ENCODE measurements at regions not wholly inside any gene's neighbourhood (a gene's known extent, or its start where the extent isn't known, plus 50 kb on each side); places are given as distances from the start of the nearest gene placed in this dataset.

DNA sequence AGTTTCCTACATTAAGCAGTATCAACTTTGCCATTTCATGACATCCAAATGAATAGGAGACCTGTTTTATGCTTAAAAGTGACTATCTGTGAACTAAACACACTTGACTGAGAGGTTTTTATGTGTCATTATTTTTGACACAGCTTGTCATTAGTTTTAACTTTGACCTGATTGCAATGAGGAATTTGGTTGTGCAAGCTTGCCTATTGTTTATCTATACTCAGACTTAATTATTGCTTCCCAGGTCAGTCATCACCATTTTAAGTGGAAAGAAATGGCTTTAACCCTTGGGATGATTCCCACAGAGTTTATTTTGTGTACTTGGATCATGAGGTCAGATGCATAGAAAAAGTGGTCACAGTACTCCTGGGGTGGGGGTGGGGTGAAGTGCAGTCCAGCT is 171.0 kb upstream of the PRICKLE1 start:
- no peak for TF ChIP-seq CTCF (IDR thresholded peaks at IDR 0.05)
- TF ChIP-seq POLR2A (IDR thresholded peaks at IDR 0.05): no peak
- Histone ChIP-seq H3K27me3 (no peaks in the 10 kb centered on the region), H3K27ac (no peak overlapping the region), H3K4me3 (no peak overlapping the region), H3K9me3 (no peaks in the 10 kb centered on the region), H3K36me3 (no peaks in the 10 kb centered on the region), H3K4me1 (no peaks in the 10 kb centered on the region)
- DNase-seq: no peak

GRCh38 chr12:42759622-42760273 is 170.2 kb upstream of the PRICKLE1 start:
- TF ChIP-seq CTCF (IDR thresholded peaks at IDR 0.05) (no peak), POLR2A (IDR thresholded peaks at IDR 0.05) (no peak)
- no peaks in the 10 kb centered on the region for H3K36me3 ChIP-seq
- H3K4me3 ChIP-seq: no peak overlapping the region
- no peak overlapping the region for H3K27ac ChIP-seq
- H3K9me3 ChIP-seq: no peaks in the 10 kb centered on the region
- H3K4me1 ChIP-seq: no peaks in the 10 kb centered on the region
- DNase-seq: peak in 1 of 3 donors; percentile 61
- H3K27me3 ChIP-seq: no peaks in the 10 kb centered on the region

DNA sequence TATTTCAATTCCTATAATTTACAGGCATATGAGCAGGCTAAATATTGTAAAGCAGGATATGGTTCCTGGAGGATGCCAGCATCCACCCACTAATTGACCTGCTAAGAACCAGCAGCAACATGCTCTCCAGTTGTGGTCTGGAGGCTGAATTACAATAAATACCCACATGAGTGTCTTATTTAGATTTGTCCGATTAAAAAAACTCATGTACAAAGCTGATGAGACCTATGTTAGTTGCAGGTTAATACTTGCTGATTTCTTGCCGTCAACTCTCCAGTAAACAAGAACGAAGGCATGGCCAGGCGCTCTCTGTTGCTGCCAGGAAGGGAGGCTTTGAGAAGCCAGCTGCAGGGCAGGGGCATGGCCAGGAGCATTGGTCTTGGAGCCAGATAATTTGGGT is 169.3 kb upstream of the PRICKLE1 start:
- no peaks in the 10 kb centered on the region for H3K9me3 ChIP-seq
- H3K27me3 ChIP-seq: no peaks in the 10 kb centered on the region

DNA sequence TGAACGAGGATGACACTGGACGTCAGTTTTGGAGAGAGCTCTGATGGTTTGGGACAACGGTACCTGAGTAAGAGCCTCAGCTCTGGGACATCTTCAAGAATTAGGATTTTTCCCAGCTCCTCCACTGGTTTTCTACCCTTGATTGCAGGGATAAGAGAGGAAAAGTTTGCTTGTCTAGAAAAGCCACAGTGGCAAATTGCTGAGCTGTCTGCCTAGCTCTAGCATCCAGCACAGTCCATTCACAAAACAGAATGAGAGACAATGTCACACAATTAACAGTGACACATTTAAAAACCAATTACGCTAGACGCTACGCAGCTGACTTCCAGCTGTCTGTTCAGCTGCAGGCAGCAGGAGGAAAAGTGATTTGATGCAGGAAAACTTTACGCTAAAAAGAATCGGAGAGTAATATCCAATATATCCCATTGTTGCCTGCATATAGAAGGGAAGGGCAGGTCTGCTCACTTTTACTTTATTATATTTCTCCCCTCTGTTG is 168.1 kb upstream of the PRICKLE1 start:
- no peak overlapping the region for H3K4me3 ChIP-seq
- H3K4me1 ChIP-seq: no peaks in the 10 kb centered on the region
- no peak overlapping the region for H3K27ac ChIP-seq
- DNase-seq: no peak
- H3K9me3 ChIP-seq: no peaks in the 10 kb centered on the region
- no peaks in the 10 kb centered on the region for H3K27me3 ChIP-seq
- TF ChIP-seq CTCF (IDR thresholded peaks at IDR 0.05): no peak
- TF ChIP-seq POLR2A (IDR thresholded peaks at IDR 0.05): no peak
- no peaks in the 10 kb centered on the region for H3K36me3 ChIP-seq

More for the DNA sequence above, 169.3 kb upstream of the PRICKLE1 start:
- no peak for TF ChIP-seq POLR2A (IDR thresholded peaks at IDR 0.05)
- TF ChIP-seq CTCF (IDR thresholded peaks at IDR 0.05): no peak
- Histone ChIP-seq H3K36me3 (no peaks in the 10 kb centered on the region), H3K4me1 (no peaks in the 10 kb centered on the region), H3K4me3 (no peak overlapping the region), H3K27ac (no peak overlapping the region)
- no peak for DNase-seq

GRCh38 chr12:42756841-42757623 is 167.5 kb upstream of the PRICKLE1 start:
- Histone ChIP-seq H3K27ac (no peak overlapping the region), H3K9me3 (no peaks in the 10 kb centered on the region), H3K4me3 (no peak overlapping the region), H3K4me1 (no peaks in the 10 kb centered on the region), H3K27me3 (no peaks in the 10 kb centered on the region), H3K36me3 (no peaks in the 10 kb centered on the region)
- TF ChIP-seq CTCF (IDR thresholded peaks at IDR 0.05) (no peak), POLR2A (IDR thresholded peaks at IDR 0.05) (no peak)
- no peak for DNase-seq

Data from Peyer's patch (tissue), 4 donors.